Karpas-422 (cell line): ENCODE measurements at regions not wholly inside any gene's neighbourhood (a gene's known extent, or its start where the extent isn't known, plus 50 kb on each side); places are given as distances from the start of the nearest gene placed in this dataset.

Experiments
- DNase-seq: peaks from one replicate; pipeline ENCODE4 v3.0.0-alpha.2; 2015
- H2AFZ ChIP-seq: fragments of 200-600 bp; sonication (generic); 2 replicates; pipeline ENCODE4 v1.6.1; 2014; ENCODE audit warnings: antibody characterized with exemption, low read length, mixed read lengths
- H3K27ac ChIP-seq: fragments of 200-600 bp; sonication (generic); 2 replicates; pipeline ENCODE4 v1.5.1; 2014; ENCODE audit warnings: mild to moderate bottlenecking, low read length, moderate library complexity
- H3K27me3 ChIP-seq: fragments of 200-600 bp; sonication (generic); 2 replicates; pipeline ENCODE4 v1.6.1; 2014; ENCODE audit warnings: low read length, mixed read lengths
- H3K36me3 ChIP-seq: fragments of 200-600 bp; sonication (generic); 2 replicates; pipeline ENCODE4 v1.6.1; 2014; ENCODE audit warnings: low read length, mixed read lengths; ENCODE audit not compliant: insufficient read depth
- H3K4me1 ChIP-seq: fragments of 200-600 bp; sonication (generic); 2 replicates; pipeline ENCODE4 v1.6.1; 2014; ENCODE audit warnings: mild to moderate bottlenecking, low read length, mixed read lengths
- H3K4me2 ChIP-seq: fragments of 200-600 bp; sonication (generic); 2 replicates; pipeline ENCODE4 v1.6.1; 2014; ENCODE audit warnings: low read length, low read depth, mild to moderate bottlenecking; ENCODE audit not compliant: poor library complexity, severe bottlenecking
- H3K4me3 ChIP-seq: fragments of 200-600 bp; sonication (generic); 2 replicates; pipeline ENCODE4 v1.5.1; 2014; ENCODE audit warnings: mild to moderate bottlenecking, antibody characterized with exemption, low read length, mixed read lengths
- H3K79me2 ChIP-seq: fragments of 200-600 bp; sonication (generic); 2 replicates; pipeline ENCODE4 v1.6.1; 2014; ENCODE audit warnings: mild to moderate bottlenecking, low read length, mixed read lengths
- H3K9ac ChIP-seq: fragments of 200-600 bp; sonication (generic); 2 replicates; pipeline ENCODE4 v1.6.0; 2014; ENCODE audit warnings: low read length
- H3K9me2 ChIP-seq: fragments of 200-600 bp; sonication (generic), shearing (Covaris generic); replicated peaks from 2 replicates; pipeline ENCODE4 v1.6.0; 2014; ENCODE audit warnings: mild to moderate bottlenecking, low read length, moderate library complexity; ENCODE audit not compliant: insufficient read depth
- H3K9me3 ChIP-seq: fragments of 300-700, 200-600 bp; sonication (generic); 2 replicates; pipeline ENCODE4 v1.6.1; 2014; ENCODE audit warnings: low read length, mixed read lengths
- H4K20me1 ChIP-seq: fragments of 200-600 bp; sonication (generic); 2 replicates; pipeline ENCODE4 v1.6.1; 2014; ENCODE audit warnings: mild to moderate bottlenecking, antibody characterized with exemption, low read length, low read depth; ENCODE audit not compliant: insufficient read depth

DNA sequence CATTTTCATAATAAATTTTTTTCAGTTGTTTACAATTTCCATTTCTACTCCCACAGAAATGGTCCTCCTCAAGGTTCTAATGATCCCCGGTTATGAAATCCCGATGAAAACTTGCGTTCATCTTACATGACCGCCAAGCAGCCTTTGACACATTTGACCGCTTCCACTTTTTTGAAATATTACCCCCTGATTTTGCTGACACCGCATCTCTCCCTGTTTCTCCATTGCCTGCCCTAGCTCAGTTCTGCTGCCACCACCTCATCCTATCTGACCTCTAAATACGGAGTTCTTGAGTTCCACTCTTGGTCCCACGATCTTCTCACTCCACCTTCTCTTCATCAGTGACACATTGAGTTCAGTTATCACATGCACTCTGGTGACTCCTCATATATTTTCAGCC lies 74.1 kb downstream of the SLC35B3 start:
- Histone ChIP-seq H3K27me3 (no peaks in the 10 kb centered on the region), H3K27ac (no peak overlapping the region), H3K9me2 (no peaks in the 10 kb centered on the region), H3K36me3 (no peaks in the 10 kb centered on the region), H3K4me3 (no peak overlapping the region), H3K4me2 (no peak overlapping the region), H4K20me1 (no peaks in the 10 kb centered on the region), H3K9me3 (no peaks in the 10 kb centered on the region), H3K9ac (no peak overlapping the region), H3K79me2 (no peaks in the 10 kb centered on the region), H2AFZ (no peak overlapping the region), H3K4me1 (no peaks in the 10 kb centered on the region)
- no peak for DNase-seq

DNA sequence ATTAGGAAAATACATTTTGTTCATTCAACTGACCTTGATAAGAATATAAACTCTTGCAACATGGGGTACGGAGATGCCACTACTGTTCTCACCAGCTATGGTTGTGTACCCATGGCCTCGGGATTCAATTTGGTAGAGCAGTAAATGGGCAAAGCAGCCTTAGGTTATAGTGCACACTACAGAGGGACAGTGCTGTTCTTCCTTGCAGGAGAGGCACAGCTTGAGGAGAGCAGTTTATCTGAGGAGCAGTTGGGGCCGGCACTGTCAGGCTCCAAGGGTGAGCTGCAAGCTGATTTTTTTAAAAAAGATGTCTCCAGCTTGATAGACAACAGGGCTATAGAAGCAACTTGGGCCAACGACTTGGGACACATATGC lies 82.4 kb downstream of the SLC35B3 start:
- Histone ChIP-seq H3K4me3 (no peak overlapping the region), H3K36me3 (no peaks in the 10 kb centered on the region), H3K4me1 (no peaks in the 10 kb centered on the region), H3K4me2 (no peak overlapping the region), H3K9me3 (no peaks in the 10 kb centered on the region), H3K79me2 (no peaks in the 10 kb centered on the region), H4K20me1 (no peaks in the 10 kb centered on the region), H3K27me3 (no peaks in the 10 kb centered on the region), H2AFZ (no peak overlapping the region), H3K9ac (no peak overlapping the region), H3K9me2 (no peaks in the 10 kb centered on the region), H3K27ac (no peak overlapping the region)
- no peak for DNase-seq

DNA sequence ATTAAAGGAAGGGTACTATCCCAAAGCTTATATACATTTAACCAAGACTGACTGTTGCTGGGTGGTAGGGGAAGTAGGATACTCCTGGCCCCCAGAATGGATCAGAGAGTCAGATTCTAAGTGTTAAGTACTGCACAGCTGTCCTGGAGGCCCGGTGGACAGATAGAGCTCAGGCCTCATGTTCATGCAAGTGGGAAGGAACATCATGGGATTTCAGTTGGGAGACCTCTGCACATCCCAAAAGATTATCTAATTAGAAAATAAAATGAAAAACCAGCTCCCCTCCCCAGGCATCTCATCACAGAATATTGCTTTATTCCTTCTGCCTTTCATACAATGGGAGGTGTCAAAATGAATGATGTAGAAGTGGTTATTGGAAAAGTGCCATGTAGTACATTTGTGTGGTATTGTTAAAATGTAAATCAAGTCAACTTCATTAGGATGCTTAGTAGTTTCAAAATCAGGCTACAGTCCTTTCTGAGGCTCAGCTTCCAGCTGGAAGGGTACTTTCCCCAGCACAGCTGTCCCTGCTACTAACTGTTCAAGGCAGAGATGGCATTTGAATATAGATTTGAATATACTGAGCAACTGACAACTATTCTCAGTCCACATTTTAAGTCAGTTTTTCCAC lies 82.9 kb downstream of the SLC35B3 start:
- Histone ChIP-seq H3K4me3 (no peak overlapping the region), H4K20me1 (no peaks in the 10 kb centered on the region), H3K36me3 (no peaks in the 10 kb centered on the region), H3K9me2 (no peaks in the 10 kb centered on the region), H3K9ac (no peak overlapping the region), H3K4me2 (no peak overlapping the region), H3K9me3 (no peaks in the 10 kb centered on the region), H3K4me1 (no peaks in the 10 kb centered on the region), H2AFZ (no peak overlapping the region), H3K27ac (no peak overlapping the region), H3K79me2 (no peaks in the 10 kb centered on the region), H3K27me3 (no peaks in the 10 kb centered on the region)
- no peak for DNase-seq

DNA sequence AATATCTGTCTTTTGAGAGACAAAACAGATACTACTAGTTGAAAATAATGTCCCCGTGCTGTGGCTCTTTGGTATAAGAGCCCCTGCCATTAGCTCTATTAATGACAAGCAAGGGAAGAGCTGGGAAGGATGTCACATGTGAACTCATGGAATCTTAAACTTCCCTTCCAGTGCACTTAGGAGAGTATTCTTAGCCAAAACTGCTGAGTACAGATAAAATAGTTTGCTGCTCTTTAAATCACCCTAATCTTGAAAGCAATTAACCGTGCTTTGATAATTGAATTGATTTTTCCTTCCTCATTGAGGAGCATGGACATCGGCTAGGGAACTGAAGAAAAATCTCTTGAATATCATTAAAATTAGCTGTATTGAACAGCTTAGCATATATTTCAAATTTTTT lies 91.7 kb downstream of the SLC35B3 start:
- H3K4me2 ChIP-seq, result no peak overlapping the region
- H3K4me3 ChIP-seq, result no peak overlapping the region
- DNase-seq, result no peak
- H3K9me2 ChIP-seq, result no peaks in the 10 kb centered on the region
- no peaks in the 10 kb centered on the region for H3K36me3 ChIP-seq
- no peaks in the 10 kb centered on the region for H4K20me1 ChIP-seq
- no peaks in the 10 kb centered on the region for H3K27me3 ChIP-seq
- no peak overlapping the region for H3K9ac ChIP-seq
- H3K9me3 ChIP-seq, result no peaks in the 10 kb centered on the region
- peaks cover 6% of the 10 kb centered on the region for H3K4me1 ChIP-seq
- no peaks in the 10 kb centered on the region for H3K79me2 ChIP-seq
- no peak overlapping the region for H2AFZ ChIP-seq
- no peak overlapping the region for H3K27ac ChIP-seq

DNA sequence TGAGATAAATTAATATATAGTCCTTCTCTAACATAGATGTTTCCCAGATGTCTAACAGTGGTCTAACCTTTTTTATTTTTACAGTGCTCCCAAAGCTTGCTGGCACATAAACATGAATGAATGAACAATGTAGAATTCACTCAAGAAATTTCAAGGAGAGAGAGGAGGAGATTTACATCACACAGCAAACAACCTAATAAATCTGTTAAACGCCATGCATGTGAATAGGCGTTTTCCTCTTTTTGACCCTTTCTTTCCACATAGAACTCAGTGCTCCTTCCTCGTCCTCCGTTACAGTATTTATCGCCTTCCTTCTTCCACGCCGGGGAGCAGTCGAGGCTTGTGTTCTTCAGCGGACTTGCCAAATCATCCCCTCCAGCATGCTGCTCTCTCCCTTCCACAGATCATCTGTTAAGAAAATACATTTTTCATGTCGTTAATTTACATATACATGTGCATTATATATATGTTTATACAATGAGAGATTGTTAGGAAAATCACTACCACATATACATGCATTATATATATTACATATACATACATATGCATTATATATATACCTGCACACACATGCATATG lies 93.0 kb downstream of the SLC35B3 start:
- Histone ChIP-seq H3K4me3 (no peak overlapping the region), H3K4me1 (peaks cover 6% of the 10 kb centered on the region), H3K9ac (no peak overlapping the region), H3K79me2 (no peaks in the 10 kb centered on the region), H2AFZ (no peak overlapping the region), H4K20me1 (no peaks in the 10 kb centered on the region), H3K36me3 (no peaks in the 10 kb centered on the region), H3K27ac (no peak overlapping the region), H3K4me2 (no peak overlapping the region), H3K9me3 (no peaks in the 10 kb centered on the region), H3K27me3 (no peaks in the 10 kb centered on the region), H3K9me2 (no peaks in the 10 kb centered on the region)
- DNase-seq, result no peak

DNA sequence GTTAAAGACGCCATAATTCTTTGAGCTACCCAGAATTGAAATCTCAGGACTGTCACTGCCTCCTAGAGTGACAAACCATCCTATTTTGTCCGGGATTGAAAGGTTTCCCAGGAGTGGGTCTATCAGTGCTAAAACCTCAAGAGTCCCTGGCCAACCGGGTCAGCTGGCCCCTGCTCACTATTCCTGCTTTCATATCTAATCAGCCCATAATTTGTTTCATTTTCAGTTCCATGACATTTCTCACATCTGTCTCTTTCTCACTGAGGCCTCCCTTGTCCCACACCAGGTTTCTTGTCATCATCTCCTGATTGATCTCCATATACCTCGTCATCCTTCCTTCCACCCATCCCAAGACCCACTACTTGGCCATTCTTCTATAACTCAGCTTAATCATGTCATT lies 98.2 kb downstream of the SLC35B3 start:
- Histone ChIP-seq H3K9me2 (no peaks in the 10 kb centered on the region), H3K9me3 (no peaks in the 10 kb centered on the region), H4K20me1 (no peaks in the 10 kb centered on the region), H3K4me1 (no peaks in the 10 kb centered on the region), H2AFZ (no peak overlapping the region), H3K9ac (no peak overlapping the region), H3K27ac (no peak overlapping the region), H3K27me3 (no peaks in the 10 kb centered on the region), H3K4me3 (no peak overlapping the region), H3K36me3 (no peaks in the 10 kb centered on the region), H3K4me2 (no peak overlapping the region), H3K79me2 (no peaks in the 10 kb centered on the region)
- DNase-seq, result no peak

DNA sequence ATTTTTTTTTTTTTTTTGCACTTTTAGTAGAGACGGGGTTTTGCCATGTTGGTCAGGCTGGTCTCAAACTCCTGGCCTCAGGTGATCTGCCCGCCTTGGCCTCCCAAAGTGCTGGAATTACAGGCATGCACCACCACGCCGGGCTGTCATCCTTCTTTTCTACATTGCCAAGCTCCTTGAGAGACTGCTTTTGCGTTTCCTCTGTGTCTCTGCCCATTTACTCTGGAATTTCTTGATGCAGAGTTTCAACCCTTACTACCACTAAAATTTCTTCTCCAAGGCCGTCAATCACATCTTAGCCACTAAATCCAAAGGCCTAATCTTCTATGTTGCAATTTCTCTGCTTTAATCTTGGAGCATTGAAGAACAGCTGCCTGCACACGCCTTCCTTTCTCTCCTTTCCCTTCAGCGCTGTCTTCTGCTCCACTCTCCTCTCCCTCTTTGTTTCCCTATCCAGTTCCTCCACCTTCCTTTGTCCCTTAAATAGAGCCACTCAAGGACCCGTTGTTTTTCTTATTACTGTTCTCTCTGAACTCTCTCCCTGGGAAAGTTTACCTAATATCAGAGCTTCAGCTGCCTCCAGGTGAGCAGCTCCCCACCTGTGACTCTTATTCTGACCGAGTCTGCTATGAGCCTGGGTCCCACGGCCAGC lies 98.8 kb downstream of the SLC35B3 start:
- Histone ChIP-seq H3K27ac (no peak overlapping the region), H3K9me3 (no peaks in the 10 kb centered on the region), H3K79me2 (no peaks in the 10 kb centered on the region), H2AFZ (no peak overlapping the region), H3K9ac (no peak overlapping the region), H3K36me3 (no peaks in the 10 kb centered on the region), H3K4me1 (no peaks in the 10 kb centered on the region), H3K27me3 (no peaks in the 10 kb centered on the region), H3K4me2 (no peak overlapping the region), H3K4me3 (no peak overlapping the region), H3K9me2 (no peaks in the 10 kb centered on the region), H4K20me1 (no peaks in the 10 kb centered on the region)
- no peak for DNase-seq

DNA sequence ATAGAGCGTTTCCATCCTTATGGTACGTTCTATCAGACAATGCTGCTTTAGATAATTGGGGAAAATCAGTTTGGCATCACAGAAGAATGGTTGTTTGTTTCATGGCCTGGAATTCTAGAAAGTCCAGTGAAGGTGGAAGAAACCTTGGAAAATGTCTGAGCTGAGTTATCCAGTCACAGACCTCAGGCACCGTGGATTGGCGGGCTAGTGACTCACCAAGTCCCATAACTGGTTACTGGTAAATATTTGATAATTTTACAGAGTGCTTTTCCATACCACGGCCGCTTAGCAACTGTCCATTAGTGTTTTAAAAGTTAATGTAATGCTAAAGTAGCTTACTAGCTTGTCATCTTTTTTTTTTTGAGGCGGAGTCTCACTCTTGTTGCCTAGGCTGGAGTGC lies 99.4 kb downstream of the SLC35B3 start:
- Histone ChIP-seq H3K27me3 (no peaks in the 10 kb centered on the region), H3K4me3 (no peak overlapping the region), H4K20me1 (no peaks in the 10 kb centered on the region), H3K4me2 (no peak overlapping the region), H3K9ac (no peak overlapping the region), H3K27ac (no peak overlapping the region), H3K79me2 (no peaks in the 10 kb centered on the region), H3K4me1 (no peaks in the 10 kb centered on the region), H3K36me3 (no peaks in the 10 kb centered on the region), H3K9me3 (no peaks in the 10 kb centered on the region), H2AFZ (no peak overlapping the region), H3K9me2 (no peaks in the 10 kb centered on the region)
- DNase-seq, result no peak
